ENCODE measurements at regions not wholly inside any gene's neighbourhood (a gene's known extent, or its start where the extent isn't known, plus 50 kb on each side); places are given as distances from the start of the nearest gene placed in this dataset.

- TF ChIP-seq CTCF (IDR thresholded peaks at IDR 0.05 in 2 of 3, conservative IDR thresholded peaks at IDR 0.05 in 1 of 3; ENCODE audit: borderline replicate concordance in 1 of 3, insufficient read depth in 1 of 3, low read depth in 2 of 3, low read length in 2 of 3) (no peak), EGR1 (IDR thresholded peaks at IDR 0.05; ENCODE audit: low read depth) (no peak), POLR2AphosphoS5 (IDR thresholded peaks at IDR 0.05; ENCODE audit: low read depth, low read length) (no peak)
Measured at GRCh38 chr15:70573121-70573850, 190.1 kb downstream of the UACA start.
